AG08396 (cell line): ENCODE measurements at regions not wholly inside any gene's neighbourhood (a gene's known extent, or its start where the extent isn't known, plus 50 kb on each side); places are given as distances from the start of the nearest gene placed in this dataset.

ENCODE experiments used
- DNase-seq: peaks from one replicate; pipeline ENCODE4 v3.0.0; 2012; ENCODE audit warnings: low spot score, mixed read lengths

DNA sequence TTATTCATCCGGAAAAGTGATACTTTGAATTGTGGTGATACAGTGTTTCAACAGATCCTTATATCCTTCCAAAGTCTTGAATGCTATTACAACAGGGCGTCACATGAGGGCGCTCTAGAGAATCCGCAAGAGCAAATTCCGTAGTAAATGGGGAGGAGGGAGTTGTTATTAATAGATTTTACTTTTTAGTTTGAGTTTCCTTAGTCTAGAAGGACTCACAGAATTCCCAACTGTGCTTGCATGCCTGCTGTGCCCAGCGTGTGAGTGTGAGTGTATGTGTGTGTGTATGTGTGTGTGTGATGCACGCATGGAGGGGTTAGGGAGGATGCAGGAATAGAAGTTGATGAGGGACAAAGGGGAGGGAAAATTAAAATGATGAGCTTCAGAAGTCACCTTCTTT lies 375.3 kb downstream of the C12orf75 start:
- DNase-seq: peak; percentile 12

GRCh38 chr12:105706321-105706972 lies 376.0 kb downstream of the C12orf75 start:
- DNase-seq: peak; percentile 18

DNA sequence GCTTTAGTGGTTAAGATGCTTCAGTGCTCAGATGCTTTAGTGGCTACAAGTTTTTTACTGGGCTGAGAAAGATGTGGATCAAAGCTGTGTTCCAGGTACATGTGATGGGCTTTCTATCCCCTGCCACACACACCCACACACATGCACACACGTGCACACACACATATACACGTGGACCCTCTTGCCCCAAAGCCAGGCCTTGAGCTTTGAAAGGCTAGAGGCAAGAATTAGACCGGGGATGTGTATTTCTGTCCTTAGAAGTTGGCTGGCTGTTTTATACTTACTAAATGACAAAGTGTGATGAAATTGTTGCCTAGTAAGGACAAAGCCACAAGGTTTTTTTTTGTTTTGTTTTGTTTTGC lies 376.5 kb downstream of the C12orf75 start:
- no peak for DNase-seq

GRCh38 chr12:105713606-105714305 lies 383.3 kb downstream of the C12orf75 start:
- no peak for DNase-seq

GRCh38 chr12:105716621-105717020 lies 386.1 kb downstream of the C12orf75 start:
- no peak for DNase-seq

GRCh38 chr12:105721051-105721825 lies 390.7 kb downstream of the C12orf75 start:
- DNase-seq: no peak

DNA sequence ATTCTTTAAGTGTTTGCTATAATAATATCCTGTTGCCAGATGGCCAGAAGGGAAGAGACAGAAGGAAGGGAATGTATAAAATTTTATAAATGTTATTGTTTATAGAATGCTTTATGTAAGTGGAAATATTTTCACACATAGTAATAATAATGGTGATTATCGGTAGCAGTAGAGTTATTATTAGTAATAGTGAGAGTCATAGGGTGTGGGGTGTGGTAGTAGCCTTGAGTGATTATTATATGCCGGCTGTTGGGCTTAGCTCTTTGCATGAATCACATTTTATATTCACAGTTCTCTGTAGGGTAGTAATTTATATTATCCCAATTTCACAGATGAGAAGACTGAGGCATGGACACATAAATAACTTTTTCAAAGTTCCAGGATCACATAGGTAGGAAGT lies 391.4 kb downstream of the C12orf75 start:
- DNase-seq: no peak

DNA sequence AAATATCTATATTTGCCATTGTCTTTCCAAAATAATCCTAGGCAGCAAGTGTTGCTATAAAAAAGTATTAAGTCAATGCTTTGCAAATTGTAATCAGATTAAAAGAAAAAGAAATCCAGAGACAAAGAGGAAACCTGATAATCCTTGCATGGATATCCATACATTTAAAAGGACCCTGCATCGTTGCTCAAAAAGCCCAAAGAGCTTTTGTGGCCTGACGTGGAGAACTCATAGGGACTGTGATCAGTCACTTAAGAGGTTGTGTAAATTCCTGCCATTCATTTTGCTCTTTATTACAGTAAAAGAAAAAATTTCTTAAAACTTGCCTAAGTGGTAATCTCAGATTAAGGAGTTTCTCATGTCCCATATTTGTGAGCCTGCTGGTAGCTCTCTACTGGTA lies 392.6 kb downstream of the C12orf75 start:
- DNase-seq: no peak

DNA sequence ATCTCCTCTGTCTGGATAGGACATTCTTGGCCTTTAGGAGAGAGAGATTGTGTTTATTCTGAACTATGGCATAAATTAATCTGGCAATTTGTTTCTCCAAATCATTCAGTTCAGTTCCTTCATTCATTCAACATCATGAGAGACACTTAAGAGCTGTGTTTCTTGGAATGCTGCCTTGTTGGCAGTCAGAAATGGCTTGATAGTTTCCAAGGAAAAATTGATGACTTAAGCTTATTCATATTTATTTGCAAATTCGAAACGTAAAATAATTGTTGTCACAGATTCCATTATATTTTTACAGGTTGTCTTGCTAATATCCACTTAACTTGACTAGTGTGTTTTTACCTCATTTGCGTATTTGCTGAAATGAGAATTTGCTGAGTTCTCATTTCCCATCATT lies 393.0 kb downstream of the C12orf75 start:
- DNase-seq: no peak

GRCh38 chr12:105724641-105725040 lies 394.1 kb downstream of the C12orf75 start:
- DNase-seq: no peak

- no peak for DNase-seq
Observed at GRCh38 chr12:105725054-105725453, 394.6 kb downstream of the C12orf75 start.

GRCh38 chr12:105729181-105729771 lies 398.8 kb downstream of the C12orf75 start:
- no peak for DNase-seq

DNA sequence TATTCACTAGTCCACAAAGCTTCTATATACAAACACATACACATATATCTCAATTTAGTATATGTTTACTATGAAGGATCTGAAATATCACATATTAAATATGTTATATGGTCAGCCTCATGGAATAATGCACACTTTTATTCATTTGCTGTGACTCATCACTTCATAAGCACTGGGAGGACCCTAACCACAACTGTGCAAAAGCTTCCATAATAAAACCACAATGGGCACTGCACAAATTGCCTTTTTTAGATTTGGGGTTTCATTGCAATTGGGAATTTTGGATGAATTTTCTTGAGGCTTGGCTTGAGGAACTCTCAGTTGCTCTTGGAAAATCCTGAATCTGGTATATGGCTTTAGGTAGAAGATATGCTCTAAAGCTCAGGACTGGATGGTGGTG lies 399.4 kb downstream of the C12orf75 start:
- DNase-seq: no peak

DNA sequence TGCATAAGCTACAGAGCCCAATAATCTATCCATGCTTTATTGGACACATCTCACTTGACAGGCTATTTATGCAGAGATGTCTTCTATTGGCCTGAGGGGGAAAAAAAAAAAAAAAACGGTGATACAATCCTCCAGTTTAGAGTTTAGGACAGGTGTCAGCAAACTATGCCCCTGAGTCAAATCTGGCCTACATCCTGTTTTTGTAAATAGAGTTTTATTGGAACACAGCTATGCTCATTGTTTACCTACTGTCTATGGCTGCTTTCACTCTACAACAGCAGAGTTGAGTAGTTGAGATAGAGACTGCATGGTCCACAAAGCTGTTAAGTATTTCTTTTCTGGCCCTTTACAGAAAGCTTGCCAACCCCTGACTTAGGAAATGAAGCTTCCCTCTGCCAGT lies 403.1 kb downstream of the C12orf75 start:
- no peak for DNase-seq

DNA sequence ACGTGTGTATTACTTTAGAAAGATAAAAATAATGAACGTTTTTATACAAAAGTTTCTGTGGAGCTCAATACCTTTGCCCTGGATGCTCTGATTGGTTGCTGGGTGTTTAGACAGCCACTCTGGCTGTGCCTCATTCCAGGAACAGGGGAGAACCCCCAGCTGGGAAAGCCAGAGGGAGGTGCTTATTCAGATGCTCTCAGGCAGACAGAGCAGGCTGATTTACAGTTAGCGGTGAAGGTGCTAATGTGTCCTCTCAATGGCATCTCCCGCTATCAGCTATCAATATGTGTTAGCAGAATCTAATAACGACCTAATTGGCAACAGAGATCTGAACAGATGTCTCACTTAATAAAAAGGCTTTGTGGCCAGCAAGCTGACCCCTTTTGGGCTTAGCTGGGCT lies 402.3 kb downstream of the NUAK1 start:
- no peak for DNase-seq

- DNase-seq: peak; percentile 7
Observed at GRCh38 chr12:105738051-105738450, 400.7 kb downstream of the NUAK1 start.

- DNase-seq: no peak
Observed at GRCh38 chr12:105740369-105740768, 398.4 kb downstream of the NUAK1 start.

- DNase-seq: no peak
Observed at GRCh38 chr12:105740970-105741725, 397.6 kb downstream of the NUAK1 start.

- peak; percentile 5 for DNase-seq
Observed at GRCh38 chr12:105741786-105742566, 396.8 kb downstream of the NUAK1 start.

GRCh38 chr12:105742567-105742874 lies 396.2 kb downstream of the NUAK1 start:
- DNase-seq: no peak

DNA sequence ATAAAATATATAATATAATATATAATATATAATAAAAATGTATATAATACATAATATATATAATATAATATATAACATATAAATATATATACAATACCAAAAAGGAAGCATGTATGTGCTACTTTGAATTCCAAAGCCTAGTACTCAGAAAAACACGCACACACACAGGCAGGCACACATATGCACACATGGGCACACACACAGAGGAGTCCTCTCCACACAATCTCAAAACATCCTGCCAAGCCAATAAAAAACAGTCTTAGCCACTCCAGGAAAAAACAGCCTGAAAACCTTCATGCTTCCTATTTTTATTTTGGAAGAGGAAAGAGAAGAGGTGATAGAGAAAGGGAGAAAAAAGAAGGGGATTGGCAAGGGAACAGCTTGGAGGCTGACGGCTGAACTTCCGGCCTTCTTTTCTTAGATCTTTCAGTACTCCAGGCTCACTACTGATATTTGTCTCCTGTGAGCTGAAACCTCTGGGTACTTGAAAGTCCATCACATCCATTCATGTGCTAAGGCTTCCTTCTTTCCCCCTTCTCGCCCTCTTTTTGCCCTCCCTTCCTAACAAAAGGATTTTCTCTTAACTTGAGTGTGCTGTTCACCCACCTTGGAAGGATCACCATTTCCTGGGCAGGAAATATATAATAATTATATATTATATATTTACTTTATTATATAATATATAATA lies 394.2 kb downstream of the NUAK1 start:
- DNase-seq: no peak
